ENCODE measurements at regions not wholly inside any gene's neighbourhood (a gene's known extent, or its start where the extent isn't known, plus 50 kb on each side); places are given as distances from the start of the nearest gene placed in this dataset.

- no peak for DNase-seq (ENCODE audit: low spot score)
These were observed 102.4 kb upstream of the FRY start for GRCh38 chr13:31929031-31929770.

GRCh38 chr13:31930490-31930889, 101.1 kb upstream of the FRY start:
- no peak for DNase-seq (ENCODE audit: low spot score)

GRCh38 chr13:31930901-31931522, 100.6 kb upstream of the FRY start:
- no peak for DNase-seq (ENCODE audit: low spot score)

- DNase-seq (ENCODE audit: low spot score) = no peak
These were observed 94.1 kb upstream of the FRY start for GRCh38 chr13:31937436-31937835.

- no peak for DNase-seq (ENCODE audit: low spot score)
These were observed 91.5 kb upstream of the FRY start for GRCh38 chr13:31940076-31940475.

- DNase-seq (ENCODE audit: low spot score) = no peak
These were observed 88.0 kb upstream of the FRY start for GRCh38 chr13:31943591-31943990.

GRCh38 chr13:31944262-31945160, 87.1 kb upstream of the FRY start:
- no peak for DNase-seq (ENCODE audit: low spot score)

GRCh38 chr13:31945202-31945961, 86.2 kb upstream of the FRY start:
- no peak for DNase-seq (ENCODE audit: low spot score)

- no peak for DNase-seq (ENCODE audit: low spot score)
These were observed 85.3 kb upstream of the FRY start for GRCh38 chr13:31946091-31946770.

GRCh38 chr13:31947105-31947504, 84.5 kb upstream of the FRY start:
- no peak for DNase-seq (ENCODE audit: low spot score)

- DNase-seq (ENCODE audit: low spot score) = no peak
These were observed 84.1 kb upstream of the FRY start for GRCh38 chr13:31947506-31947905.

- DNase-seq (ENCODE audit: low spot score) = no peak
These were observed 82.1 kb upstream of the FRY start for GRCh38 chr13:31949486-31949885.

- peak; percentile 3 for DNase-seq (ENCODE audit: low spot score)
These were observed 81.3 kb upstream of the FRY start for GRCh38 chr13:31950111-31950815.

- peak; percentile 1 for DNase-seq (ENCODE audit: low spot score)
These were observed 80.3 kb upstream of the FRY start for GRCh38 chr13:31951215-31951678.

GRCh38 chr13:31952641-31953380, 78.8 kb upstream of the FRY start:
- no peak for DNase-seq (ENCODE audit: low spot score)

- no peak for DNase-seq (ENCODE audit: low spot score)
These were observed 76.5 kb upstream of the FRY start for GRCh38 chr13:31955101-31955500.

- DNase-seq (ENCODE audit: low spot score) = no peak
These were observed 75.8 kb upstream of the FRY start for GRCh38 chr13:31955741-31956140.

GRCh38 chr13:31956980-31957644, 74.5 kb upstream of the FRY start:
- DNase-seq (ENCODE audit: low spot score) = no peak

GRCh38 chr13:31957772-31958171, 73.8 kb upstream of the FRY start:
- DNase-seq (ENCODE audit: low spot score) = no peak
